Endothelial cell of umbilical vein (primary cell): ENCODE measurements at regions not wholly inside any gene's neighbourhood (a gene's known extent, or its start where the extent isn't known, plus 50 kb on each side); places are given as distances from the start of the nearest gene placed in this dataset.

Experiments used
- BruUV-seq: library from RNA; stranded (reverse); fragments of 400-500 nt; replicated peaks from 2 replicates; lab custom pipeline; 2021; lab: Mats Ljungman, UMichigan
- CTCF ChIA-PET: fragments of 300-600, 350-600 bp; sonication (Branson Sonifier 250); formaldehyde crosslinking; loops from one replicate; lab custom pipeline; 2021; ENCODE audit warnings: antibody characterized with exemption, inconsistent platforms; lab: Charles Lee
- POLR2A ChIA-PET: fragments of 300-600, 350-600 bp; sonication (Branson Sonifier 250); formaldehyde crosslinking; loops from one replicate; lab custom pipeline; 2021; ENCODE audit warnings: antibody characterized with exemption, inconsistent platforms; lab: Charles Lee
- DNase-seq: peaks from one replicate; pipeline ENCODE4 v3.0.0-alpha.2; 2011; ENCODE audit warnings: low read depth, low spot score
- FAIRE-seq: peaks from 2 replicates; lab custom pipeline; 2011; peaks lifted over from hg19 to GRCh38; lab: Jason Lieb, UNC
- H2AFZ ChIP-seq: 2 replicates; pipeline ENCODE4 v1.6.0; 2012; ENCODE audit warnings: low read depth, low read length, control low read depth, inconsistent platforms
- H3K27ac ChIP-seq: 2 replicates; pipeline ENCODE4 v1.5.1; 2011; ENCODE audit warnings: low read depth, mild to moderate bottlenecking, control low read depth, low read length, moderate library complexity; ENCODE audit not compliant: insufficient read depth
- H3K27me3 ChIP-seq, 2 experiments: 2 replicates each; pipeline versions ENCODE4 v1.6.0 to v1.6.1; 2011; ENCODE audit warnings: low read length in 2 of 2, mixed read lengths in 1 of 2; ENCODE audit not compliant: control insufficient read depth in 2 of 2, insufficient read depth in 2 of 2
- H3K36me3 ChIP-seq, 2 experiments: 2 replicates in 1 of 2; 3 replicates in 1 of 2; pipeline ENCODE4 v1.5.1; 2011; ENCODE audit warnings: low read length in 2 of 2, mild to moderate bottlenecking in 1 of 2, moderate library complexity in 1 of 2; ENCODE audit not compliant: control insufficient read depth in 2 of 2, insufficient read depth in 2 of 2; ENCODE audit errors: extremely low read depth in 1 of 2
- H3K4me1 ChIP-seq: 3 replicates; pipeline ENCODE4 v1.5.1; 2011; ENCODE audit warnings: mild to moderate bottlenecking, low read length; ENCODE audit not compliant: control insufficient read depth, insufficient read depth; ENCODE audit errors: extremely low read depth
- H3K4me2 ChIP-seq: 2 replicates; pipeline ENCODE4 v1.6.1; 2011; ENCODE audit warnings: low read length, control low read depth, mixed read lengths; ENCODE audit not compliant: insufficient read depth
- H3K4me3 ChIP-seq, 3 experiments: fragments of 200-600 bp in 1 of 3; sonication (generic), shearing (Covaris generic) in 1 of 3; replicated peaks in 1 of 3; 2 replicates each; pipeline ENCODE4 v1.5.1; 2011 to 2016; ENCODE audit warnings: control low read depth in 3 of 3, low read length in 3 of 3, mild to moderate bottlenecking in 2 of 3, inconsistent platforms in 1 of 3, low read depth in 1 of 3, moderate library complexity in 1 of 3; ENCODE audit not compliant: insufficient read depth in 1 of 3
- H3K79me2 ChIP-seq: 2 replicates; pipeline ENCODE4 v1.6.0; 2012; ENCODE audit warnings: low read length, inconsistent platforms; ENCODE audit not compliant: control insufficient read depth, insufficient read depth
- H3K9ac ChIP-seq: replicated peaks from 2 replicates; pipeline ENCODE3; 2011; ENCODE audit warnings: low read length, control low read depth; ENCODE audit not compliant: insufficient read depth; ENCODE audit errors: extremely low read depth
- H3K9me1 ChIP-seq: replicated peaks from 3 replicates; pipeline ENCODE4 v1.6.0; 2011; ENCODE audit warnings: mild to moderate bottlenecking, low read length; ENCODE audit not compliant: control insufficient read depth, insufficient read depth; ENCODE audit errors: extremely low read depth
- H3K9me3 ChIP-seq: replicated peaks from 2 replicates; pipeline ENCODE4 v1.5.1; 2012; ENCODE audit warnings: low read length, inconsistent platforms; ENCODE audit not compliant: control insufficient read depth, insufficient read depth
- H4K20me1 ChIP-seq: replicated peaks from 2 replicates; pipeline ENCODE3; 2011; ENCODE audit warnings: mild to moderate bottlenecking, low read length; ENCODE audit not compliant: control insufficient read depth, insufficient read depth; ENCODE audit errors: extremely low read depth
- EZH2 ChIP-seq: IDR thresholded peaks from 2 replicates; pipeline ENCODE4 v1.6.1; 2012; ENCODE audit warnings: borderline replicate concordance, low read depth, mild to moderate bottlenecking, moderate library complexity, low read length, inconsistent platforms; ENCODE audit not compliant: severe bottlenecking
- FOS ChIP-seq: IDR thresholded peaks from 2 replicates; pipeline ENCODE4 v1.6.1; 2011; ENCODE audit warnings: mild to moderate bottlenecking, low read length, moderate library complexity, borderline replicate concordance; ENCODE audit not compliant: insufficient read depth
- GATA2 ChIP-seq: IDR thresholded peaks from 2 replicates; pipeline ENCODE4 v1.7.0; 2011; ENCODE audit warnings: low read depth, mild to moderate bottlenecking, moderate library complexity, mixed read lengths, low read length; ENCODE audit not compliant: insufficient read length, insufficient read depth
- JUN ChIP-seq: IDR thresholded peaks from 2 replicates; pipeline ENCODE4 v1.6.1; 2011; ENCODE audit warnings: borderline replicate concordance, low read depth; ENCODE audit not compliant: insufficient read length, insufficient read depth
- MYC ChIP-seq: IDR thresholded peaks from one replicate; pipeline ENCODE4 v1.6.1; 2011; ENCODE audit warnings: mild to moderate bottlenecking, low read depth, low read length
- POLR2A ChIP-seq: IDR thresholded peaks from 2 replicates; pipeline ENCODE4 v1.6.1; 2012; ENCODE audit warnings: low read depth, mild to moderate bottlenecking, control low read depth, low read length
- POLR2AphosphoS5 ChIP-seq: IDR thresholded peaks from 2 replicates; pipeline ENCODE4 v1.6.1; 2012; ENCODE audit warnings: low read depth, mild to moderate bottlenecking, control low read depth, low read length, moderate library complexity; ENCODE audit not compliant: insufficient read depth
- dilution Hi-C: fragments of 300-500 bp; cut with MboI; formaldehyde crosslinking; loops from one replicate; pipeline ENCODE4 v1.15.0; 2019; ENCODE audit warnings: low sequenced_read_pairs; ENCODE audit not compliant: extremely low pct_ligation_motif_present
- intact Hi-C: fragments of 100-400 bp; cut with micrococcal nuclease; formaldehyde crosslinking; loops from one replicate; pipeline ENCODE4 v1.10.0; 2022
- TF ChIP-seq, protein P1 (sequence below), 2 donors: IDR thresholded peaks; 1 replicate in 1 of 2; 2 replicates in 1 of 2; pipeline ENCODE4 v1.5.1; 2011; ENCODE audit warnings: low read length in 2 of 2, mild to moderate bottlenecking in 2 of 2, moderate library complexity in 2 of 2, control low read depth in 1 of 2, inconsistent platforms in 1 of 2, low read depth in 1 of 2; ENCODE audit not compliant: insufficient read depth in 1 of 2; ENCODE audit errors: extremely low read depth in 1 of 2
- TF ChIP-seq, protein P2 (sequence below): IDR thresholded peaks from 2 replicates; pipeline ENCODE4 v1.6.1; 2011; ENCODE audit not compliant: insufficient read depth, insufficient read length

- H3K4me1 ChIP-seq, result peaks cover 5% of the 10 kb centered on the region
These were observed 445.4 kb upstream of the DPH6 start for GRCh38 chr15:35991386-35991785.

More at GRCh38 chr15:35991386-35991785, 445.4 kb upstream of the DPH6 start:
- no peaks in the 10 kb centered on the region for H4K20me1 ChIP-seq
- POLR2A ChIA-PET, result no interaction called here
- no peak overlapping the region for H3K27ac ChIP-seq
- intact Hi-C loops (no loop called here), dilution Hi-C loops (no loop called here)
- no peaks in the 10 kb centered on the region for H3K27me3 ChIP-seq
- no peaks in the 10 kb centered on the region for H3K36me3 ChIP-seq
- CTCF ChIA-PET, result no interaction called here
- H3K4me2 ChIP-seq, result no peak overlapping the region
- no peak overlapping the region for H3K9ac ChIP-seq
- FAIRE-seq, result no peak
- H3K79me2 ChIP-seq, result no peaks in the 10 kb centered on the region
- H3K9me3 ChIP-seq, result no peaks in the 10 kb centered on the region
- TF ChIP-seq GATA2, result no peak
- TF ChIP-seq FOS, result no peak
- TF ChIP-seq, protein P1, sequence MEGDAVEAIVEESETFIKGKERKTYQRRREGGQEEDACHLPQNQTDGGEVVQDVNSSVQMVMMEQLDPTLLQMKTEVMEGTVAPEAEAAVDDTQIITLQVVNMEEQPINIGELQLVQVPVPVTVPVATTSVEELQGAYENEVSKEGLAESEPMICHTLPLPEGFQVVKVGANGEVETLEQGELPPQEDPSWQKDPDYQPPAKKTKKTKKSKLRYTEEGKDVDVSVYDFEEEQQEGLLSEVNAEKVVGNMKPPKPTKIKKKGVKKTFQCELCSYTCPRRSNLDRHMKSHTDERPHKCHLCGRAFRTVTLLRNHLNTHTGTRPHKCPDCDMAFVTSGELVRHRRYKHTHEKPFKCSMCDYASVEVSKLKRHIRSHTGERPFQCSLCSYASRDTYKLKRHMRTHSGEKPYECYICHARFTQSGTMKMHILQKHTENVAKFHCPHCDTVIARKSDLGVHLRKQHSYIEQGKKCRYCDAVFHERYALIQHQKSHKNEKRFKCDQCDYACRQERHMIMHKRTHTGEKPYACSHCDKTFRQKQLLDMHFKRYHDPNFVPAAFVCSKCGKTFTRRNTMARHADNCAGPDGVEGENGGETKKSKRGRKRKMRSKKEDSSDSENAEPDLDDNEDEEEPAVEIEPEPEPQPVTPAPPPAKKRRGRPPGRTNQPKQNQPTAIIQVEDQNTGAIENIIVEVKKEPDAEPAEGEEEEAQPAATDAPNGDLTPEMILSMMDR (IDR thresholded peaks at IDR 0.05; ENCODE audit: extremely low read depth in 1 of 2, insufficient read depth in 1 of 2, low read depth in 1 of 2, low read length in 2 of 2), result no peak
- no peak for TF ChIP-seq MYC
- TF ChIP-seq, protein P2, sequence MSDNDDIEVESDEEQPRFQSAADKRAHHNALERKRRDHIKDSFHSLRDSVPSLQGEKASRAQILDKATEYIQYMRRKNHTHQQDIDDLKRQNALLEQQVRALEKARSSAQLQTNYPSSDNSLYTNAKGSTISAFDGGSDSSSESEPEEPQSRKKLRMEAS, result no peak
- TF ChIP-seq POLR2A, result no peak
- TF ChIP-seq EZH2, result no peak
- no peak for TF ChIP-seq POLR2AphosphoS5
- TF ChIP-seq JUN, result no peak
- no peak overlapping the region for H2AFZ ChIP-seq
- no peak overlapping the region for H3K4me3 ChIP-seq
- BruUV-seq, result no TSS peak
- no peak for DNase-seq
- H3K9me1 ChIP-seq, result no peaks in the 10 kb centered on the region
